Mucosa of descending colon (tissue), 3 donors: ENCODE measurements at regions not wholly inside any gene's neighbourhood (a gene's known extent, or its start where the extent isn't known, plus 50 kb on each side); places are given as distances from the start of the nearest gene placed in this dataset.
"Not testable (repeated sequence)": the region's sequence is repeated elsewhere in the genome, so short reads cannot be mapped to it uniquely, and the experiment has no call there.

Source experiments
- ATAC-seq: fragments of 200-7000 bp; cut with Tn5 transposase; one replicate; pipeline ENCODE4 v1.9.1; 2020; ENCODE audit warnings: mild to moderate bottlenecking, moderate library complexity
- DNase-seq, 3 donors: peaks; one replicate each; pipeline ENCODE4 v3.0.0-alpha.2; 2020
- H3K36me3 ChIP-seq: fragments of 200-600 bp; one replicate; pipeline ENCODE4 v1.8.0; 2021; ENCODE audit warnings: low read depth, mild to moderate bottlenecking
- H3K4me1 ChIP-seq: fragments of 200-600 bp; one replicate; pipeline ENCODE4 v1.8.0; 2021; ENCODE audit warnings: low read depth, mild to moderate bottlenecking
- H3K4me3 ChIP-seq: fragments of 200-600 bp; one replicate; pipeline ENCODE4 v1.8.0; 2021; ENCODE audit warnings: mild to moderate bottlenecking
- H3K9me3 ChIP-seq: fragments of 200-600 bp; one replicate; pipeline ENCODE4 v1.8.0; 2021; ENCODE audit warnings: mild to moderate bottlenecking
- intact Hi-C, 2 donors: fragments of 100-400 bp; cut with DNase I in 1 of 2; cut with micrococcal nuclease in 1 of 2; formaldehyde crosslinking; loops; one replicate each; pipeline versions ENCODE4 v1.11.0 to v1.11.1; 2022; cut with DNase I, micrococcal nuclease
- TF ChIP-seq, protein P1 (sequence below): fragments of 200-600 bp; IDR thresholded peaks from one replicate; pipeline ENCODE4 v1.8.0; 2022; ENCODE audit warnings: antibody characterized with exemption, mild to moderate bottlenecking
- donor health status: DM: no; HTN: no; CAD: no; lungs with moderate emphysema.
- donor health status: DM: no; HTN: no; CAD: no.
- donor health status: DM: no; HTN: yes; CAD: no.

DNA sequence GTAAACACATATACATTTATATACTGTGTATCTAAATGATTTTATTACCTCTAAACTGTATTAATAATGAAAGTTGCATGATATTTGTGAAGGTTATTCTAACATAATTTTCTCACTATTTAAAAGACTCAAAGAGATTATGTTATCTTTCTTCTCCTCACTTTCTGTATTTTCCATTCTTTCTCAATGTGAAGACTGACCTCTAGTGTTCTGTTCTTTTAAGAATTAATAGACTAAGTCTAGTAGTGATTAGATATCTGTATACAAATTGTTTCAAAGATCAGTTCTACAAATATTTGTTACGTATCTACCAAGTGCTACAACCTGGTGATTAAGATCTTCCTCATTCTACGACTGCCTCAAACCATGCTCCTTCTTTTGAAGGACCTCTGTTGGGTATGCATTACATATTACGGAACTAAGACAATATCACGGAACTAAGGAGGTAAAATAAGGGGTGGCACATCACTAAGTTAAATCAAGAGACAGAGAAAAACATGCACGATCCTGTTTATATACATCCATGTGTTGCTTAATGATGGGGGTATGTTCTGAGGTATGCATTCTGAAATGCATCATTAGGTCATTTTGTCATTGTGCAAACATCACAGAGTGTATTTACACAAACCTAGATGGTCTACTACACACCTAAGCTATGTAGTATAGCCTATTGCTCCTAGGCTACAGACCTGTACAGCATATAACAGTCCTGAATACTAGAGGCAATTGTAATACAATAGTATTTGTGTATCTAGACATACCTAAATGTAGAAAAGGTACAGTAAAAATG is 161.5 kb upstream of the KBTBD8 start:
- Histone ChIP-seq H3K36me3 (no peaks in the 10 kb centered on the region), H3K9me3 (no peaks in the 10 kb centered on the region), H3K4me3 (no peak overlapping the region), H3K4me1 (peaks cover under 1% of the 10 kb centered on the region)
- DNase-seq: no peak
- TF ChIP-seq, protein P1, sequence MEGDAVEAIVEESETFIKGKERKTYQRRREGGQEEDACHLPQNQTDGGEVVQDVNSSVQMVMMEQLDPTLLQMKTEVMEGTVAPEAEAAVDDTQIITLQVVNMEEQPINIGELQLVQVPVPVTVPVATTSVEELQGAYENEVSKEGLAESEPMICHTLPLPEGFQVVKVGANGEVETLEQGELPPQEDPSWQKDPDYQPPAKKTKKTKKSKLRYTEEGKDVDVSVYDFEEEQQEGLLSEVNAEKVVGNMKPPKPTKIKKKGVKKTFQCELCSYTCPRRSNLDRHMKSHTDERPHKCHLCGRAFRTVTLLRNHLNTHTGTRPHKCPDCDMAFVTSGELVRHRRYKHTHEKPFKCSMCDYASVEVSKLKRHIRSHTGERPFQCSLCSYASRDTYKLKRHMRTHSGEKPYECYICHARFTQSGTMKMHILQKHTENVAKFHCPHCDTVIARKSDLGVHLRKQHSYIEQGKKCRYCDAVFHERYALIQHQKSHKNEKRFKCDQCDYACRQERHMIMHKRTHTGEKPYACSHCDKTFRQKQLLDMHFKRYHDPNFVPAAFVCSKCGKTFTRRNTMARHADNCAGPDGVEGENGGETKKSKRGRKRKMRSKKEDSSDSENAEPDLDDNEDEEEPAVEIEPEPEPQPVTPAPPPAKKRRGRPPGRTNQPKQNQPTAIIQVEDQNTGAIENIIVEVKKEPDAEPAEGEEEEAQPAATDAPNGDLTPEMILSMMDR: no peak
- peak; percentile 32 for ATAC-seq
- intact Hi-C loops: loop anchor here in 1 of 2 donors (10.0 kb wide), 1 partner anchor 582 kb away; no protein-coding TSS in a partner anchor

DNA sequence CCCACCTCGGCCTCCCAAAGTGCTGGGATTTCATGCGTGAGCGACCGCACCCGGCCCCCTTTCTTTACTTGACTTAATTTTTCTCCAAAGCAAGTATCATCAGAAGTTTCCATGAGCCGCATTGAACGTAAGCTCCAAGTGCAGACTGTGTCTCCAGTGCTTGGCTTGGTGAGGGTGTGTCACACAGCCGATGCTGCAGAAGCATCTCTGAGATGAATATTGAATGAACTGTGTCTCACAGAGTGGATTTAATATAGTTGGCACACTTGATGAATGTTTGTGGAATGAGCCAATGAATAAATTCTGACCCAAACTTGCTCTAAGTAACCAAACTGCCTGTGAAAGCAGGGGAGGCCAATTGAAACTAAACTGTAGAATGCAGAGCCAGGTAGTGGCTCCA is 159.4 kb upstream of the KBTBD8 start:
- Histone ChIP-seq H3K36me3 (no peaks in the 10 kb centered on the region), H3K9me3 (no peaks in the 10 kb centered on the region), H3K4me3 (no peak overlapping the region), H3K4me1 (peaks cover 3% of the 10 kb centered on the region)
- TF ChIP-seq, protein P1: no peak
- no peak for ATAC-seq
- intact Hi-C loops: loop anchor here in 1 of 2 donors (10.0 kb wide), 1 partner anchor 584 kb away; no protein-coding TSS in a partner anchor
- no peak for DNase-seq

DNA sequence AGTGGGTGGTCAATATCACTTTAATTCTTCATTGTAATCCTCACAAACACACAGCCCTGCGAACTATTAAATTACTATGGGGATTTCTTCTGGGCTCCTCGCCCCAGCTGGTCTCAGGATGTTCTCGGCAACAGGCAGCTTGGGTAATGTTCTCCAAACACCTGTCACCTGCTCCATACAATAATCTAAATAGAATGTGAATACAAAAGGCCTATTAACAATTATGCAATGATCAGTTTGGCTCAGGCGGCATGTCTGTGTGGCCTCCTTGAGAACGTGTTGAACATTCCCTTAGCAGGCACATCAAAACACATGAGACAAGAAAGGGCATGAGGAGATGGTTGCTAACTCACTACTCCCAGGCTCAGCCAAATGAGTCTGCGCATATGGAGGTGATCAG is 158.6 kb upstream of the KBTBD8 start:
- no peak for ATAC-seq
- Histone ChIP-seq H3K9me3 (no peaks in the 10 kb centered on the region), H3K36me3 (no peaks in the 10 kb centered on the region), H3K4me3 (no peak overlapping the region), H3K4me1 (peaks cover 3% of the 10 kb centered on the region)
- no peak for DNase-seq
- intact Hi-C loops: loop anchor here in 1 of 2 donors (10.0 kb wide), 1 partner anchor 585 kb away; no protein-coding TSS in a partner anchor
- TF ChIP-seq, protein P1: no peak

DNA sequence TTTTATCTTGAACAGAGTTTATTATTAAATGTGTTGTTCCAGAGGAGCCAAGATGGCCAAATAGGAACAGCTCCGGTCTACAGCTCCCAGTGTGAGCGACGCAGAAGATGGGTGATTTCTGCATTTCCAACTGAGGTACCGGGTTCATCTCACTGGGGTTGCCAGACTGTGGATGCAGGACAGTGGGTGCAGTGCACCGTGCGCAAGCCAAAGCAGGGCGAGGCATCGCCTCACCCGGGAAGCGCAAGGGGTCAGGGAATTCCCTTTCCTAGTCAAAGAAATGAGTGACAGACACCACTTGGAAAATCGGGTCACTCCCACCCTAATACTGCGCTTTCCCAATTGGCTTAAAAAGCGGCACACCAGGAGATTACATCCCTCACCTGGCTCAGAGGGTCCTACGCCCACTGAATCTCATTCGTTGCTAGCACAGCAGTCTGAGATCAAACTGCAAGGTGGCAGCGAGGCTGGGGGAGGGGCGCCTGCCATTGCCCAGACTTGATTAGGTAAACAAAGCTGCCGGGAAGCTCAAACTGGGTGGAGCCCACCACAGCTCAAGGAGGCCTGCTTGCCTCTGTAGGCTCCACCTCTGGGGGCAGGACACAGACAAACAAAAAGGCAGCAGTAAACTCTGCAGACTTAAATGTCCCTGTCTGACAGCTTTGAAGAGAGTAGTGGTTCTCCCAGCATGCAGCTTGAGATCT is 155.2 kb upstream of the KBTBD8 start:
- H3K9me3 ChIP-seq, H3K36me3 ChIP-seq, intact Hi-C loops, H3K4me1 ChIP-seq, ATAC-seq, H3K4me3 ChIP-seq: not testable (repeated sequence)
- peak in 1 of 3 donors; percentile 43 for DNase-seq

DNA sequence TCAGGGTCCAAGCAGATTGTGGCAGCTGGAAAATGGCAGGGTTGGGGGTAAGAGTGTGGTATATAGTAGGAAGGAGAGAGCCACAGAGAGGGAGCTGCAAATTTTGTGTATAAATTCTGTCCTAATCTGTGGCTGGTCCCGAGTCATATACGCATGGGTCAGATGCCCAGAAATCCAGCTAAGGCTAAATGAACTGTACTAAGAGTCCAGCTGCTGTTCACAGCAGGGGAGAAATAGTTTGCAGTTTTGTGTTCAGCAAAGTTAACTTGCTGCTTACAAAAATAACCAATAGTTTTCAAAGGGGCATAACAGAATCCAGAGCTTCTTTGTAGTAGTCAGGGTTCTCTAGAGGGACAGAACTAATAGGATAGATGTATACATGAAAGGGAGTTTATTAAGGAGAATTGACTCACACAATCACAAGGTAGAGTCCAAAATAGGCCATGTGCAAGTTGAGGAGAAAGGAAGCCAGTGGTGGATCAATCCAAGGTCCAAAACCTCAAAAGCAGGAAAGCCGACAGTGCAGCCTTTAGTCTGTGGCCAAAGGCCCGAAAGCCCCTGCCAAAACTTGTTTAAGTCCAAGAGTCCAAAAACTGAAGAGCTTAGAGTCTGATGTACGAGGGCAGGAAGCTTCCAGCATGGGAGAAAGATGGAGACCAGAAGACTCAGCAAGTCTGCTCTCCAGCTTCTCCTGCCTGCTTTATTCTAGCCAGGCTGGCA is 146.1 kb upstream of the KBTBD8 start:
- no peaks in the 10 kb centered on the region for H3K9me3 ChIP-seq
- TF ChIP-seq, protein P1: no peak
- intact Hi-C loops: no loop called here
- H3K4me1 ChIP-seq: no peaks in the 10 kb centered on the region
- no peak for ATAC-seq
- no peak for DNase-seq
- no peak overlapping the region for H3K4me3 ChIP-seq
- H3K36me3 ChIP-seq: no peaks in the 10 kb centered on the region
